MM.1S (cell line): ENCODE measurements at regions not wholly inside any gene's neighbourhood (a gene's known extent, or its start where the extent isn't known, plus 50 kb on each side); places are given as distances from the start of the nearest gene placed in this dataset.

Experiments used
- EZH2phosphoT487 ChIP-seq: fragments of 300-600 bp; sonication (generic); IDR thresholded peaks from 2 replicates; pipeline ENCODE4 v1.6.1; 2018; ENCODE audit warnings: antibody characterized with exemption, low read length
- TF ChIP-seq, protein P1 (sequence below): fragments of 300-600 bp; sonication (generic); IDR thresholded peaks from 2 replicates; pipeline ENCODE4 v1.5.1; 2016; ENCODE audit warnings: antibody characterized with exemption, low read length, mixed read lengths

DNA sequence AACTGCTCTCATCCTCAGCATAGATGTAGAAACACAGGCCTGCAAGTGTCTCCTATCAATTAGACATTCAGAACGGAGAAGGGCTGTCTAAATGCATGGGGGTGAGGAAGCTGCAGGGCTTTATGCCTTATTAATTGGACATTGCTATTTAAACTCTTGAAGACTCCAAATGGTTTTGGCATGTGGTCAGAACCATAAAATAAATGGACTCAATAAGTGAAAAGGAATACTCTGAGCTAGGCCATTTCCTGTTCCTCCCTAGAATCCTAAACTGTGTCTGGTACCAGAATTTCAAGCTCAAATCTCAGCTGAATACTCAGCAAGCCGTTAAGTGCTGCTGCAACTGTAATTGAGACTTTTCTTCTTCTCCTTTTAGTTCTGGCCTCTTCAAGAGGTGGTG lies 80.4 kb upstream of the C1orf87 start:
- TF ChIP-seq, protein P1, sequence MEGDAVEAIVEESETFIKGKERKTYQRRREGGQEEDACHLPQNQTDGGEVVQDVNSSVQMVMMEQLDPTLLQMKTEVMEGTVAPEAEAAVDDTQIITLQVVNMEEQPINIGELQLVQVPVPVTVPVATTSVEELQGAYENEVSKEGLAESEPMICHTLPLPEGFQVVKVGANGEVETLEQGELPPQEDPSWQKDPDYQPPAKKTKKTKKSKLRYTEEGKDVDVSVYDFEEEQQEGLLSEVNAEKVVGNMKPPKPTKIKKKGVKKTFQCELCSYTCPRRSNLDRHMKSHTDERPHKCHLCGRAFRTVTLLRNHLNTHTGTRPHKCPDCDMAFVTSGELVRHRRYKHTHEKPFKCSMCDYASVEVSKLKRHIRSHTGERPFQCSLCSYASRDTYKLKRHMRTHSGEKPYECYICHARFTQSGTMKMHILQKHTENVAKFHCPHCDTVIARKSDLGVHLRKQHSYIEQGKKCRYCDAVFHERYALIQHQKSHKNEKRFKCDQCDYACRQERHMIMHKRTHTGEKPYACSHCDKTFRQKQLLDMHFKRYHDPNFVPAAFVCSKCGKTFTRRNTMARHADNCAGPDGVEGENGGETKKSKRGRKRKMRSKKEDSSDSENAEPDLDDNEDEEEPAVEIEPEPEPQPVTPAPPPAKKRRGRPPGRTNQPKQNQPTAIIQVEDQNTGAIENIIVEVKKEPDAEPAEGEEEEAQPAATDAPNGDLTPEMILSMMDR: no peak
- TF ChIP-seq EZH2phosphoT487: no peak
